ENCODE measurements at regions not wholly inside any gene's neighbourhood (a gene's known extent, or its start where the extent isn't known, plus 50 kb on each side); places are given as distances from the start of the nearest gene placed in this dataset.
"Not testable (repeated sequence)": the region's sequence is repeated elsewhere in the genome, so short reads cannot be mapped to it uniquely, and the experiment has no call there.

- DNase-seq (ENCODE audit: low spot score), result no peak
Observed at GRCh38 chr14:105919458-105920150, 393.2 kb downstream of the TMEM121 start.

- not testable (repeated sequence) for DNase-seq (ENCODE audit: low spot score)
Observed at GRCh38 chr14:105920151-105920700, 393.8 kb downstream of the TMEM121 start.

- not testable (repeated sequence) for DNase-seq (ENCODE audit: low spot score)
Observed at GRCh38 chr14:105920803-105921755, 394.7 kb downstream of the TMEM121 start.

- not testable (repeated sequence) for DNase-seq (ENCODE audit: low spot score)
Observed at GRCh38 chr14:105921781-105922180, 395.4 kb downstream of the TMEM121 start.

- DNase-seq (ENCODE audit: low spot score), result not testable (repeated sequence)
Observed at GRCh38 chr14:105923520-105924191, 397.3 kb downstream of the TMEM121 start.

- DNase-seq (ENCODE audit: low spot score), result no peak
Observed at GRCh38 chr14:105924951-105925591, 398.7 kb downstream of the TMEM121 start.

GRCh38 chr14:105925615-105926372, 399.4 kb downstream of the TMEM121 start:
- DNase-seq (ENCODE audit: low spot score), result no peak

- DNase-seq (ENCODE audit: low spot score), result no peak
Observed at GRCh38 chr14:105926373-105927095, 400.2 kb downstream of the TMEM121 start.

- no peak for DNase-seq (ENCODE audit: low spot score)
Observed at GRCh38 chr14:105927096-105928060, 401.0 kb downstream of the TMEM121 start.

- DNase-seq (ENCODE audit: low spot score), result not testable (repeated sequence)
Observed at GRCh38 chr14:105928171-105929111, 402.1 kb downstream of the TMEM121 start.

- DNase-seq (ENCODE audit: low spot score), result no peak
Observed at GRCh38 chr14:105929327-105930081, 403.1 kb downstream of the TMEM121 start.

- DNase-seq (ENCODE audit: low spot score), result no peak
Observed at GRCh38 chr14:105930572-105930971, 404.2 kb downstream of the TMEM121 start.

- DNase-seq (ENCODE audit: low spot score), result no peak
Observed at GRCh38 chr14:105931808-105932483, 405.6 kb downstream of the TMEM121 start.

- no peak for DNase-seq (ENCODE audit: low spot score)
Observed at GRCh38 chr14:105933238-105933637, 406.9 kb downstream of the TMEM121 start.

- no peak for DNase-seq (ENCODE audit: low spot score)
Observed at GRCh38 chr14:105935384-105935783, 409.0 kb downstream of the TMEM121 start.

GRCh38 chr14:105937253-105938054, 411.1 kb downstream of the TMEM121 start:
- DNase-seq (ENCODE audit: low spot score), result no peak

Measured in Ammon's horn (tissue), 1 donor.